HG02642 (cell line): ENCODE measurements at regions not wholly inside any gene's neighbourhood (a gene's known extent, or its start where the extent isn't known, plus 50 kb on each side); places are given as distances from the start of the nearest gene placed in this dataset.

Experiments used
- ATAC-seq: cut with Tn5 transposase; IDR thresholded peaks from one replicate; pipeline ENCODE4 v1.9.1; 2021; ENCODE audit warnings: mild to moderate bottlenecking; ENCODE audit not compliant: unreplicated experiment, poor library complexity

DNA sequence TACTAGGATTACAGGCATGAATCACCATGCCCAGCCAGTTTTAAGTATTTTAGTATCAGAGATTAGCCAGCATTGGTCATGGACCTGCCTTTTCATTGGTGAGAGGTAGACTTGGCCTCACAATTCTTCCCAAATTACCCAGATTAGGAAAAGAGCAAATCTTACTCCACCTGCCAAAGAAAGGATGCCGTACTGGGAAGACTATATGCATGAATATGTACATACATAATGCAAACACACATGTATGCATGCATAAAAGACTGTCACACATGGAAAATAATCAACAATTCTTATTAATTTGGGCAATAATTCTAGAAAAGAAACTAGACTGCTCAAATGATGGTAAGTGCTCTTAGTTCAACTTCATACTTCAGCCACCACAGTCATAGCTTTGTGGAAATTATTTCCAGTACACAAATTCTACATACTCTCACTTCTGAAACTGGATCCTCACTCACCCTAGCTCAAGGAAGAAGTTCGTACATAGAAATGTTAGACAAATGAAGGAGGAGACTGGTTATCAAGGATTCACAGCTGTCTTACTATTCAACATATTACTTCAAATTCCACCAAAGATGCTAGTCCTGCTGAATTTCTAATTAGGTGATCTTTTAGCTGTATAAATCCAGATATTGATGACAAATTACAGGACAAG, 73.7 kb downstream of the MINAR2 start:
- ATAC-seq, result no peak

DNA sequence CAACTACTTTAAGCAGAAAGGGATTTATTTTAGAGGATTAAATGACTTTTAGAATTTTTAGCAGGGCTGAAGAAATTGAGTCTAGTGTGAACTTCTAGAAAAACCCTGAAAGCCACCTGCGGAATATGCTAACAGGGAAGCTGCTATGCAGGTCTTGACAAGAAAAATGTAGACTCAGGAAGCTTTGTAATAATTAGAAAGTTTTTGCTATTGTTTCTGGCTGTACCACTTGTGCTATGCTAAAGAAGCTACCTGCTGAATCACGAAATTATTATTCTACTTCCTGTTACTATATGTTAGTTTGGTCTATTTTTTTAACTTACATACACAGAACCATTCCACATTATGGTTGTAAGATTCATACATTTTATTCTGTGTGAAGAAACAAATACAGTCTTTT, 74.0 kb upstream of the CHSY3 start:
- no peak for ATAC-seq

DNA sequence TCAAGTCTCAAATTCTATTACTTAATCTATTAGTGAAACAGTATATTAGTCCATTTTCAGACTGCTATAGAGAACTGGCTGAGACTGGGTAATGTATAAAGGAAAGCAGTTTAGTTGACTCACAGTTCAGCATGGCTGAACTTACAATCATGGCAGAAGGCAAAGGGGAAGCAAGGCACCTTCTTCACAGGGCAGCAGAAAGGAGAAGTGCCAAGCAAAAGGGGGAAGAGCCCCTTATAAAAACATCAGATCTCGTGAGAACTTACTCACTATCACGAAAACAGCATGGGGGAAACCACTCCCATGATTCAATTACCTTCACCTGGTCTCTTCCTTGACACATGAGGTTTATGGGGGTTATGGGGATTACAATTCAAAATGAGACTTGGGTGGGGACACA, 67.9 kb upstream of the CHSY3 start:
- ATAC-seq, result no peak

DNA sequence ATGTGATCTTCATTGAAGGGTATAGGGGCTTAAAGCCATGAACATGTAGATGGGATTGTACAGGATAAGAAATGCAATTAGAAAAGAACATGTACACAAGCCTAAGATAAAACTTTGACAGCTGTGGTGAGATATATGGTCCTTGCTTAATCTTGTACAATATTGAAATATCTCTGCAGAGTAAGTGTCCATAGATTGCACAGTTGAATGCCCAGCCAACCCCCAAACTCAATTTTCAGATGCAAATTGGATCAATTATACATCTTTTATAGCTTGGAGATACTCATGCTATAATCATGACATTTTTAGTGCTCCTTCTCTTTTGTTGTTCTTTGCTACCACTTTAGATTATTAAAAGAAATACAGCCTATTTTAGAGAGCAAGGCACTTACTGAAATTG, 59.5 kb upstream of the CHSY3 start:
- ATAC-seq, result no peak

DNA sequence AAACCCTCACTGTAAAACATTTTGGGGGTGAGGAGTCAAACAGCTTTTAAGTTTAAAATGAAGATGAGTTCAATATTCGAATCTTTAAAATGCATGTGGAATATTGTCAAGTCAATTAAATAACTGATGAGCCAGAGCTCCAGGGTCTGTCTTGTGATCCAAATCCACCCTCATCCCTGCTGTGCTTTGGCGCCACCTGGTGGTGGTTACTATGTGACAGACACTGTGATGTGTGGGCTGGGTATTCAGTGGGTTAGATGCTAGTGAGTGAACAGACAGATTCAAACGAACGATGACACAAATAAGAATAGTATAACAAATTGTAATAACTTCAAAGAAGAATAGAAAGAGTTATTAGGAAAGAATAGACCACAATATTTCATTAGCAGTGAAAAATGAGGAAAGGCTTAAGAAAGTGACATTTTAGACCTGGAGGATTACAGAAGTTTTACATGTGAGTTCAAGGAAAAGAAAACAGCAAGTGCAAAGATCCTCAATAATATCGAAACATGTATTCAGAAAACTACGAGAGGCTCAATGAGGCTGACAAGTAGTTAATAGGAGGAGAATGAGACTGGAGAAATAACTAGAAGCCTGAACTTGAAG, 51.4 kb upstream of the CHSY3 start:
- peak; percentile 99 for ATAC-seq

DNA sequence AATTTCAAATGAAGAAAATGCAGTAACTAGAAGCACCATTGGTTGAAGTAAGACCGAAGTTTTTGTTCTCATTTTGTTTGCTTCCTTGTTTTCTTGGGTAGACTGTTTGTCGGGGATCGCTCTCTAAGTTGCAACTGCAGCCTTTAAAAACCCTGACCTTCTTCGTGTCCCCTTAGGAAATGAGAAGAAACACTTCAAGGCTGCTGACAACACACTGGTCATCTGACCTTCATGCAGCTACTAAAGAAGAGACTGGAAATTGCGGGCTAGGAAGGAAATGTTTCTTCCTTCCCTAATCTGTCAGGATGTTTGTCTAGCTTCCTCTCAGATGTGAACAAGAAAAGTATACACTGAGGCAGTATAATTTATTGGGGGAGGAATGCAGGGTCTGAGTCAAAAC, 50.7 kb upstream of the CHSY3 start:
- no peak for ATAC-seq
